EH (cell line): ENCODE measurements at regions not wholly inside any gene's neighbourhood (a gene's known extent, or its start where the extent isn't known, plus 50 kb on each side); places are given as distances from the start of the nearest gene placed in this dataset.
"Not testable (repeated sequence)": the region's sequence is repeated elsewhere in the genome, so short reads cannot be mapped to it uniquely, and the experiment has no call there.

ENCODE experiments used
- DNase-seq: peaks from one replicate; pipeline ENCODE4 v3.0.0-alpha.2; 2015; ENCODE audit warnings: low read depth

DNA sequence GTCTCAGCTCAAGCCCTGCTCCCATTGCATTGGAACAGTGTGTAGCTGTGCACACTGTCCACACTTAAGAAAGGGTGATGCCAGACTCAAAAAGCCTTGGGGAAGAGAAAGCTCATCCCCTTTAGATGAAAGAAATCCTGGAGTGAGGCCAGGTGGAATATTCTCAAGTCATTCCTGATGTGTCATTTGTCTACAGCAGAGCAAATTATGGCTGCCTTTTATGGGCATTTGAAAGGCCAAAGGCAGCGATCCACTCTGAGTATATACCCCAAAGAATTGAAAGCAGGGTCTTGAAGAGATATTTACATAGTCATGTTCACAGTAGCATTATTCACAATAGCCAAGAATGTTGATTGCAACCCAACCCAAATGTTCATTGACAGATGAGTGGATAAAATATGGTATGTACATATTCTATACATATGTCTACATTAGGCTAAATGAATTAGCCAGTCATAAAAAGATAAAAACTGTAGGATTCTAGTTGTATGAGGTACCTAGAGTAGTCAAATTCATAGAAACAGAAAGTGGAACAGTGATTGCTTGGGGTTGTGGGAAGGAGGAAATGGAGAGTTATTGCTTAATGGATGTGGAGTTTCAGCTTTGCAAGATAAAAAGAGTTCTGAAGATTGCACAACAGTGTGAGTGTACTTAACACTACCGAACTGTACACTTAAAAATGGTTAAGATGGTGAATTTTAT lies 214.9 kb downstream of the KCNRG start:
- peak; percentile 53 for DNase-seq

DNA sequence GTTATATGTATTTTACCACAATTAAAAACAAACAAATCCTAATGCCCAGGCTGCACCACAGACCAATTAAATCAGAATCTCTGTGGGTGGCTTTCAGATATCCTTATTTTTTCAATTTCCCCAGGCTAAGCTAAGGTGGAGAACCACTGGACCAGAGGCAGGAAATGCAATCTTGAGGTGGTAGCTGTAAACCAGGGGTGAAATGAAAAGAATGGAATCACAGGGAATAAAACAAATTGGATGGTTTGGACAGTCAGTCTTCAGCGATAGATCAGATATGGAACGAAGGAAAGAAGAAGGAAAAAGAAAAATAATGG lies 215.4 kb downstream of the KCNRG start:
- no peak for DNase-seq

DNA sequence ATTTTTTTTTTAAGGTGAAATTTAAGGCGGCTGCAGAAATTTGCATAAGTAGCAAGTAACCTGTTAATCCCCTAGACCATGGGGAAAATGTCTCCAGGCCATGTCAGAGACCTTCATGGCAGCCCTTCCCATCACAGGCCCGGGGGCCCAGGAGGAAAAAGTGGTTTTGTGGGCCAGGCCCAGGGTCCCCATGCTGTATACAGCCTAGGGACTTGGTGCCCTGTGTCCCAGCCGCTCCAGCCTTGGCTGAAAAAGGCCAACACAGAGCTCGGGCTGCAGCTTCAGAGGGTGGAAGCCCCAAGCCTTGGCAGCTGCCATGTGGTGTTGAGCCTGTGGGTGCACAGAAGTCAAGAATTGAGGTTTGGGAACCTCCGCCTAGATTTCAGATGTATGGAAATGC lies 218.3 kb downstream of the KCNRG start:
- DNase-seq, result not testable (repeated sequence)

- no peak for DNase-seq
Measured at GRCh38 chr13:50235604-50236342, 220.5 kb downstream of the KCNRG start.

DNA sequence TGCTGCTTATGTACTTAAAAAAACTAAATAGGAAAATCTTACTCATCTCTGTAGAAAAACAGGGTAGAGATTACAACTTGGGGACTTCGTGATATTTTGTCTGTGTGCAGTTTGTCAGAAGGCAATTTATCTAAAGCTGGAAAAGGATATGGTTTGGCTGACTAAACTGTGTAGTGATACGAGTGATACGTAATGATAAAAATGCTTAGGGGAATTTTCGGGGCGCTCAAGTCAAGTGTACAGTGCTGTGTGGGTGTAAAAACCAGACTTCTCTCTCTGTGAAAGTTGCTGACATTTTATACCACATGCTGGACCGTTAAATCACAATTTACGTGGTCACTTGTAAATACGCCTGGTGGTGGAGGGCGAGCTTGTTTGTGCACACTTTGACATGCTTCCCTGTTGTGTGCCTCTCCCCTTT lies 221.7 kb downstream of the KCNRG start:
- DNase-seq, result no peak

- DNase-seq, result no peak
Measured at GRCh38 chr13:50238922-50239321, 223.7 kb downstream of the KCNRG start.

GRCh38 chr13:50241479-50241878 lies 226.2 kb downstream of the KCNRG start:
- DNase-seq, result no peak

- DNase-seq, result no peak
Measured at GRCh38 chr13:50243931-50244330, 228.7 kb downstream of the KCNRG start.

GRCh38 chr13:50244355-50244712 lies 229.1 kb downstream of the KCNRG start:
- no peak for DNase-seq

DNA sequence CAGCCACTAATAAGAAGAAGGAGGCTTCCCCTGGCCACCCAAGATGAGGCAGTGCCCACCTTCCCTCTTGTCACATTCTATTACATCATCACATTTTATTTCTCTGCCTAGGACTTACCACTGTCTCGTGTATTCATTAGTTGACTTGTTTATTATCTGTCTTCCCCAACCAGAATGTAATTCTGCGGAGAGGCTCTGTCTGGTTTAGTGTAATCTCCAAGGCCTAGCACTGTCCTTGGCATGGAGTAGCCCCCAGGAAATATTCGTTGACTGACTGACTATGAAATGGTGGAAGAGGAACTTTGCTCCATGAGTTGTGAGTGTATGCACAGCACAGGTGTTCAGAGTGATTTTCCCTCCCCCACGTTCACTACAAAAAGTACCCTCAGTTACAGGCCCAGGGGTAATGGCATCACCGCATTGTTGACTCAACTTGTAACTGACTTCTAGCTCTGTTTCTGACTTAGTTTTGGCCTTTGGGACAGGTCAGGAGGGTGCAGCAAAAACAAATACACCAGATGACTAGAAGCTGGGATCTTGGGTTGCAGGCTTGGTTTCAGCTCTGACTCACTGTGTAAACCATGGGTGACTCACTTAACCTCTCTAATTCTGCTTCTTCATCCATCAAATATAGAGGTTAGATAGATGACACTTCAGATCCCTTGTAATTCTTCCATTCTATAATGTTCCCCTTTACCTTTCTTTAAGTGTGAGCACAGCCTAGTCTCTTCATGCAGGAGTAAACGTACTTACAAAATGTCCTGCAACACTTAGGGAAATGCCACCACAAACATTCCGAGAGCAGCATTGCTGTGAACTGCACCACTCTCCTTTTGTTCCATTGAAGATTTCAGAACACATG lies 229.7 kb downstream of the KCNRG start:
- peak; percentile 86 for DNase-seq

- DNase-seq, result no peak
Measured at GRCh38 chr13:50247223-50247622, 232.0 kb downstream of the KCNRG start.

GRCh38 chr13:50248516-50249143 lies 233.4 kb downstream of the KCNRG start:
- no peak for DNase-seq

DNA sequence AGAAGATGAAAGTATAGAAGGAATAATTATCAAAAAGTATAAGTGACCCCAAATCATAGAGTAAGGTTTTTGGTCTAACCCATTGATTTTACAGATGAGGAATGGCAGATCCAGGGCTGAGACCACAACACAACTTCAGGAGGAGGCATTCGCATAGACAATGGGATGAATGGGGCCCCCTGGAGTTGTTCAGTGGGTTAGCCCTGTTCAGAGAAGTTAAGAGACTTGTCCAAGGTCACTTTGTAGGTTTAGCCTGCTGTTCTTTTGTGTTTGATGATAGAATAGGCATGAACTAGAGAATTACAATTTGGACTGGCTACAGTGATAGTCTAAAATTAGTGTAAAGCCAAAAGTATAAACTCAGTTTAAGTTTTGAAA lies 233.9 kb downstream of the KCNRG start:
- DNase-seq, result no peak

DNA sequence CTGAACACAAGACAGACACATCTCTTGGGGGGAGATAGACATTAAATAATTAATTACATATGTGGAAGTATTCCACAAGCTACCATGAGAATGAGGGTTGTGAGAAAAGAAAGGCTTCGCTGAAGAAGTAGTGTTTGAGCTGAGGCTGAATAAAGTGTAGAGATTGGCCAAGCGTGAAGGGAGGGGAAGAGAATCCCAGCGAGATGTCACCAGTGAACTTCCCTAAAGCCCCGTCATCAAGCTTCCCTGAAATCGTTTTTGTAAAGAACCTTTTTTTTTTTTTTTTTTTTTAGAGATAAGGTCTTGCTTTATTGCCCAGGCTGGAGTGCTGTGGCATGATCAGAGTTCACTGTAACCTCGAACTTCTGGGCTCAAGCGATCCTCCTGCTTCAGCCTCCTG lies 235.2 kb downstream of the KCNRG start:
- no peak for DNase-seq

DNA sequence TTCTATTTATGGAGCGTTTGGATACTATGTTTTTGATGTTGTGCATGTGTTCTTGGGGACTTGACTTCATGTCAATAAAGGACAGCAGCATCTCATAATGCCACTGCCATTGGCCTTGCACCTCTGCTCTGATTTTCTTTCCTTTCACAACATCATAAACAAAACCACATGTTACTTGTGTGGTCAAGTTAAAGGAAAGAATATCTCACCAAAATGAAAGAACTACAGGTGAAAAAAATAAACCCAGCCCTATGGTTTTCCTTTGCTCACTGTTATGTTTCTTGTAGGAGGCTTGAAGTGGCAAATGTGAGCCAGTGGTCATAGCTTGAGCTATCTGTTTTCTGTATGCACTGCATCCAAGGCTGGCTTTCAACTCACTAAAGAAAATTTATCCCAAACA lies 240.4 kb downstream of the KCNRG start:
- DNase-seq, result no peak

DNA sequence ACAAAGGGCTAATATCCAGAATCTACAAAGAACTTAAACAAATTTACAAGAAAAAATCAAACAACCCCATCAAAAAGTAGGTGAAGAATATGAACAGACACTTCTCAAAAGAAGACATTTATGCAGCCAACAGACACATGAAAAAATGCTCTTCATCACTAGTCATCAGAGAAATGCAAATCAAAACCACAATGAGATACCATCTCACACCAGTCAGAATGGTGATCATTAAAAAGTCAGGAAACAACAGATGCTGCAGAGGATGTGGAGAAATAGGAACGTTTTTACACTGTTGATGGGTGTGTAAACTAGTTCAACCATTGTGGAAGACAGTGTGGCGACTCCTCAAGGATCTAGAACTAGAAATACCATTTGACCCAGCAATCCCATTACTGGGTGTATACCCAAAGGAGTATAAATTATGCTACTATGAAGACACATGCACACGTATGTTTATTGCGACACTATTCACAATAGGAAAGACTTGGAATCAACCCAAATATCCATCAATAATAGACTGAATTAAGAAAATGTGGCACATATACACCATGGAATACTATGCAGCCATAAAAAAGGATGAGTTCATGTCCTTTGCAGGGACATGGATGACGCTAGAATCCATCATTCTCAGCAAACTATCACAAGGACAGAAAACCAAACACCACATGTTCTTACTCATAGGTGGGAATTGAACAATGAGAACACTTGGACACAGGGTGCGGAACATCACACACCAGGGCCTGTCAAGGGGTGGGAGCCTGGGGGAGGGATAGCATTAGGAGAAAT lies 241.5 kb downstream of the KCNRG start:
- peak; percentile 8 for DNase-seq

DNA sequence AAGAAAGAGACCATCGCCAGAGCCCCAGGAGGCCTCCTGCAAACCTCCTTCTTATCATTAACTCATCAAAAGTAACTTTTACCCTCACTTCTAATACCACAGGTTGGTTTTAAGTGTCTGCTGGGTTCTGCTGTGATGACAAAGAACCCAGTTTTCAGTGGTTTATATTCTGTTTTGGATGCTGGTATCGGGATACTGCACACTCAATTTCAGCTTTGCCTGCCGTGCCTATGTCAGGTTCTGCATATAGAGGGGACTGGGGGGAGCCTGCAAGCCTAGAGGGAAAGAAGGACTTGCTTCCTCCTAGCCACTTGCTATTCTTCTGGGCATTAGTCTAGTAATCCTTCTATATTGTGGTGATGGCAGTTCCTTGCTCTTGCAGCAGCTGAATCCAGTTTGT lies 242.4 kb downstream of the KCNRG start:
- no peak for DNase-seq

GRCh38 chr13:50261130-50261901 lies 246.1 kb downstream of the KCNRG start:
- DNase-seq, result no peak

GRCh38 chr13:50267066-50267465 lies 251.8 kb downstream of the KCNRG start:
- no peak for DNase-seq

DNA sequence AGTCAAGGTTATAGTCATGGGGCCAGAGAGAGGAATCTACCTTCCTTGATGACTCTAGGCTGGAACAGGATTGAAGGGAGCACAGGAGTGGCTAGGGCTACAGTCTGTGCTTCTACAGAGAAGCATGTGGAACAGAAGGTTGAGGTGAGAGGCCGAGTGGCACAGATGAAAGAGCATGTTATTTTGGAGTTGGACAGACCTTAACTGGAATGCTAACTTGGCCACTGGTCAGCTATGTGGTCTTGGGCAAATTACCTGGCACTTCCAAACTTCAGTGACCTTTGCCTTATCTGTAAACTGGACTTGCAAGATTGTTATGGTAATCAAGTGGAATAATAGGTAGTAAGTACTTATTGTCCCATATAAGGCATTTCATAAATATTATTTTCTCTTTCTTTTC lies 252.7 kb downstream of the KCNRG start:
- no peak for DNase-seq

- DNase-seq, result no peak
Measured at GRCh38 chr13:50268500-50268899, 253.3 kb downstream of the KCNRG start.
